RWPE1 (cell line): ENCODE measurements at regions not wholly inside any gene's neighbourhood (a gene's known extent, or its start where the extent isn't known, plus 50 kb on each side); places are given as distances from the start of the nearest gene placed in this dataset.
"Not testable (repeated sequence)": the region's sequence is repeated elsewhere in the genome, so short reads cannot be mapped to it uniquely, and the experiment has no call there.

Experiments
- CTCF ChIA-PET: fragments of 350-600 bp; sonication (Branson Sonifier 250); formaldehyde crosslinking; extraction: SDS; loops from one replicate; lab custom pipeline; 2021; lab: Yijun Ruan, JAX
- POLR2A ChIA-PET: fragments of 400-600 bp; formaldehyde crosslinking; extraction: SDS; loops from one replicate; lab custom pipeline; 2020; ENCODE audit warnings: antibody characterized with exemption; ENCODE audit not compliant: low non-redundant PET; lab: Yijun Ruan, JAX
- DNase-seq: peaks from one replicate; pipeline ENCODE4 v3.0.0; 2012; ENCODE audit warnings: low spot score
- H3K27ac ChIP-seq: fragments of 450-650 bp; 2 replicates; pipeline ENCODE4 v1.5.1; 2017
- TF ChIP-seq, protein P1 (sequence below): fragments of 450-650 bp; conservative IDR thresholded peaks from 2 replicates; pipeline ENCODE4 v1.5.1; 2017; ENCODE audit warnings: low read depth, mild to moderate bottlenecking

DNA sequence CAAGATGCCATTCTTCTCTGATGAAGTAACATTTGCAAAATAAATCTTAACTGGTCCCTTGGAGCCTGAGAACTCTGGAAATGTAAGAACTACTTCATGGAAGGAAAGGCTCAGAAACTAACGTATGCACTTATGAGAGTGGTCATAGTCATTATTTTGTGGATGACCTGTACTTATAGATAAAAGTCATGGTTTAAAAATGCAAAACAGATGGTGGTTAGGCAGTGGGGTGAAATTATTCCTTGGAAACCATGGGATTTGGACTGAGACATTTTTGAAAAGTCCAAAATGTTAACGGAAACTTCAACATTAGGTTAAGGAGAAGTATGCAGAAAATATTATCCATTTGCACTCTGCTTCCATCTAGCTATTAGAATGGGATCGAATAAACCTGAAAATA is 223.0 kb downstream of the ICOS start:
- no peak overlapping the region for H3K27ac ChIP-seq
- CTCF ChIA-PET = interaction anchor here (1.1 kb wide), 1 partner anchor 14 kb away, joined by 3 read pairs; no protein-coding TSS in a partner anchor
- no peak for DNase-seq
- TF ChIP-seq, protein P1, sequence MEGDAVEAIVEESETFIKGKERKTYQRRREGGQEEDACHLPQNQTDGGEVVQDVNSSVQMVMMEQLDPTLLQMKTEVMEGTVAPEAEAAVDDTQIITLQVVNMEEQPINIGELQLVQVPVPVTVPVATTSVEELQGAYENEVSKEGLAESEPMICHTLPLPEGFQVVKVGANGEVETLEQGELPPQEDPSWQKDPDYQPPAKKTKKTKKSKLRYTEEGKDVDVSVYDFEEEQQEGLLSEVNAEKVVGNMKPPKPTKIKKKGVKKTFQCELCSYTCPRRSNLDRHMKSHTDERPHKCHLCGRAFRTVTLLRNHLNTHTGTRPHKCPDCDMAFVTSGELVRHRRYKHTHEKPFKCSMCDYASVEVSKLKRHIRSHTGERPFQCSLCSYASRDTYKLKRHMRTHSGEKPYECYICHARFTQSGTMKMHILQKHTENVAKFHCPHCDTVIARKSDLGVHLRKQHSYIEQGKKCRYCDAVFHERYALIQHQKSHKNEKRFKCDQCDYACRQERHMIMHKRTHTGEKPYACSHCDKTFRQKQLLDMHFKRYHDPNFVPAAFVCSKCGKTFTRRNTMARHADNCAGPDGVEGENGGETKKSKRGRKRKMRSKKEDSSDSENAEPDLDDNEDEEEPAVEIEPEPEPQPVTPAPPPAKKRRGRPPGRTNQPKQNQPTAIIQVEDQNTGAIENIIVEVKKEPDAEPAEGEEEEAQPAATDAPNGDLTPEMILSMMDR = no peak
- POLR2A ChIA-PET = interaction anchor here (0.7 kb wide), 1 partner anchor 199 kb away, joined by 8 read pairs; no protein-coding TSS in a partner anchor

DNA sequence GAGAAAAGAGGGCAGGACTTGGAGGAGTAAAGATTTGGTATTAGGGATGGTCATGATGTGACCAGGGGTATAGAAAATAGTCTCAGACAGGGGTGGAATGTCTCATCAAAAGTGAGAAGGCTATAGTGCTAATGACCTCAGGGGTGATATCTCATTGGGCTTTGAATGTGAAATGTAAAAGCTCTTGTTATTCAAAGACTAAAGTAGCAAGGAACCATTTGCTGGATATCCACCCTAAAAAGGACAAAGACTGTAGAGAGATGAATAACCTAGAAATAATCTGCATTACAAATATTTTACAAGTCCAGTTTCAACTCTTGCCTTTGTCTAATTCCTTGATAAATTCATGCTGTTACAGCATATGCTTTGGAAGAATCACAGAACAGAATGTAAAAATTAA is 224.4 kb downstream of the ICOS start:
- TF ChIP-seq, protein P1 = no peak
- ChIA-PET CTCF (no interaction called here), POLR2A (no interaction called here)
- no peak overlapping the region for H3K27ac ChIP-seq
- DNase-seq = no peak

DNA sequence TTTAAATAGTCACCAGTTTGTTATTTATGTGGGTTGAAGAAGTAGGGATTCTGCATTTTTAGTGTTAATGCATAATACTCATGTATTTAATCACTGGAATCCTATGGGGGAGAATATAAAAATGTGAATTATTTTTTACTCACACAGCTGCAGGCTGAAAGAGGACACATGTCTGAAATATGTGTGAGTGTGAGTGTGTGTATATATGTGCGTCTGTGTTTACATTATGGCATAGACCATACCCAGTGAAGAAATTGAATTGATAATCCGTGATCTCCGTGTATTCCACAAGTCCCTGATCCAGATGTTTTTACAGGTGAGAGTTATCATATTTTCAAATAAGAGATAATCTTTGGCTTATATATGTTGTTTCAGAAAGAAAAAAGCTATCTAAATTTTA is 225.3 kb downstream of the ICOS start:
- CTCF ChIA-PET = interaction anchor here (0.5 to 0.6 kb wide), 2 partner anchors 16 to 262 kb away, joined by 3 to 4 read pairs; no protein-coding TSS in a partner anchor

DNA sequence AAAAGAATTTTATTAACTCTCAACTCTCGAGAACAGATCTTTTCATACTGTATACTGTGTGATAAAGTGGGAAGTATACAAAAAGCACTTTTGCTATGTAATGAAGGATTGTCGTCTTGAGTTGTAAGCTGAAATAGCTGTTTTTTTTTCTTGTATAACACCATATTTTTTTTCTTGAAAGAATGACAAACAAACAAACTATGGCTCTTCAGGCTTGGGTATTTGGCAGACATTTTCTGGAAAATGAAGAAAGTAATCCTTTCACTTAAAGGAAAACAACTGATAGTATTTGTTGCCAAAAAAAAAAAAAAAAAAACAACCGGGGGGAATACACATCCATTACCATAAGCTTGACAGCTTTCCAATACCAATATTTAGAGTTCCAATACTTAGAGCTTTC is 230.4 kb downstream of the ICOS start:
- no peak for DNase-seq
- H3K27ac ChIP-seq = no peak overlapping the region
- ChIA-PET POLR2A (no interaction called here), CTCF (no interaction called here)
- TF ChIP-seq, protein P1 = no peak

More for the DNA sequence above, 225.3 kb downstream of the ICOS start:
- POLR2A ChIA-PET = no interaction called here
- no peak for DNase-seq
- no peak overlapping the region for H3K27ac ChIP-seq
- TF ChIP-seq, protein P1 = no peak

DNA sequence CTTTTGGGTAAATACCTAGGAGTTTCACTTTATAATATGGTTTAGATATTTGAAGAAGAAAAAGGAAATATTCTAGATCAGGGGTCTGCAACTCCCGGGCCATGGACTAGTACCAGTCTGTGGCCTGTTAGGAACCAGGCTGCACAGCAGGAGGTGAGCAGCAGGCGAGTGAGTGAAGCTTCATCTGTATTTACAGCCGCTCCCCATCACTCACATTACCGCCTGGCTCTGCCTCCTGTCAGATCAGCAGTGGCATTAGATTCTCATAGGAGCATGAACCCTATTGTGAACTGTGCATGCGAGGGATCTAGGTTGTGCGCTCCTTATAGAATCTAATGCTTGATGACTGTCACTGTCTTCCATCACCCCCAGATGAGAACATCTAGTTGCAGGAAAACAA is 231.1 kb downstream of the ICOS start:
- POLR2A ChIA-PET, DNase-seq, CTCF ChIA-PET, H3K27ac ChIP-seq: not testable (repeated sequence)

DNA sequence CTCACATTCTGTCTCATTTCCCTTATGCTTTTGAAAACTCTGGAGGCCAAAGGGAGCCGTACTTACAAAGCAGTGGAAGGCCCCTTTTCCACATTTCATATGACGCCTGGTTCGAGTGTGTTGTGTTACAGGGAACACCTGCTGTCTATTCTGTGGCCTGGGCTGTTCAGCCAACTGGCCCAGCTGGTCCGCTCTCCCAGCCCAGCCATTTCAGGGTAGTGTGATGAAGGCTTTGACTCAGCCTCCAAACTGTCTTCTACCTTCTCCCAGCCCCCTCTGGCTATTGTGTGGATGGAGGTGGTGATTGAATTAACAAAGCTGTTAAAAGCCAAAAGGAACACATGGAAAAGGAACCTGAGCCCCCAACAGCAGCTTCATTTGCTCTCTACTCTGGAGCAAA is 233.8 kb downstream of the ICOS start:
- CTCF ChIA-PET = no interaction called here
- TF ChIP-seq, protein P1 = no peak
- no peak overlapping the region for H3K27ac ChIP-seq
- no peak for DNase-seq
- POLR2A ChIA-PET = no interaction called here

DNA sequence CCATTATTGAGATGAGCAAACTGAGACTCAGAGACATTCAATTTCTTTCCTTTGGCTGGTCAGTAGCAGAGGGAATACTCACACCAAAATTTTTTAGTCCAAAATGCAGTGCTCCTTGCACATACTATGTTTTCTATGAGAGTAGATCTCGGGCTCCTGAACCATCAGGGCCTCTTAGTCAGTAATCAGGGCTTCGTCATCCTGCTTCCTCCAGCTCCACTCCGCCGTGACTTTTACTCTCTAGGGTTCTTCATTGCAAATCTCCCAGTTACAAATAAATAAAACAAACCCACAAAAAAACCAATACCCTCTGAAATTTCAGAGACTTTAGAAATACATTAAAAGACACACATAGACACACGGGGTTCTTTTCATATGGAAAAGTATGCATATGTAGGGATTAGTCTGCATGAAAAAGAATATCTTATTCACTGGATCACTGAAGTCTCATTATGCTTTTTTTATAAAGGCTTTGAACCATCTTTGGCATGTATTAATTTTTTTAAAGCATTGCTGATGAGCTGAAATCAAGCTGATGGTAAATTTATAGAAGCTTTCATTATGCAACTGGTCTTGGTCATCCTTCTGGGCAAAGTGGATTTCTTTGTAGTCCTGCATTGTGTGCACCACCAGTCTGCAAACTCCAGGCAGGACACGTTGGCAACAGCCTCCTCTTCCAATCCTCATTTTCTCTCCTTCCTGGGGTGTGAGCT is 235.0 kb downstream of the ICOS start:
- DNase-seq = no peak
- CTCF ChIA-PET = no interaction called here
- POLR2A ChIA-PET = no interaction called here

More for the DNA sequence above, 235.0 kb downstream of the ICOS start:
- no peak overlapping the region for H3K27ac ChIP-seq
- TF ChIP-seq, protein P1 = no peak
